ENCODE measurements at regions not wholly inside any gene's neighbourhood (a gene's known extent, or its start where the extent isn't known, plus 50 kb on each side); places are given as distances from the start of the nearest gene placed in this dataset.

DNA sequence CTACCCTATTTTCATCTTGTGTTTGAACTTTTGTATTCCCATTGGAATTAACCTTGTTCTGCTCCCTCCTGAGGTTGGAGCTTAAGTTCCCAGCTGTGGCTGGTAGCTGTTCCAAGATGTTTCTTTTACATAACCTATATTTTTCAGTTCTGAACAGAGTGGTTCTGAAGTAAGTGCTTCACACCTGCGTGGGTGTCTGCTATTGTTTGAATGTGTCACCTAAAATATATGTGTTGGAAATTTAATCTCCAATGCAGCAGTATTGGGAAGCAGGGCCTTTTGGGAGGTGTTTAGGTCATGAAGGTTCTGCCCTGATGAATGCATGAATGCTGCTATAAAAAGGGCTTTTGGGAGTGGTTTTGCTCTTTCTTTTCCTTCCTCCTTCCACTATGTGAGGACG is 123.8 kb downstream of the LACC1 start:
- CTCF ChIA-PET (ENCODE audit: unreplicated experiment), result no interaction called here
- intact Hi-C loops (cut with micrococcal nuclease; ENCODE audit: unreplicated experiment), result no loop called here

DNA sequence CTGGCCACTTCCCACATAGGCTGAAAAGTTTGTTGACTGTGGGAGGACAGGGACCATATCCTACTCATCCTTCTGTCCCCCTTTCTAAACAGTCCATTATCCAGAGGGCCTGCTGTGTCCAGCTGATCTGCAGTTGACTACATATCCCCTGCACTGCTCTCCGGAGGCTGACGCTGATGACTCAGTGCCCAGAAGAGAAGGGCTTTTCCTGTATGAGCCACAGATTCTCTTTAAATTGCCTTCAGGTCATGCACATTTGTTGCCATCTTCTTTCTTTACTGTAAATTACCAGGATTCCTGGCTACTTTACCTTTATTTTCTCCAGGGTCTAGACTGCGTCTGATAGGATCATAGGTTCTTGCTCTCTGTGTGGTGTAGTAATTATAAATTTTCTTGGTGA is 125.2 kb downstream of the LACC1 start:
- no peaks in the 10 kb centered on the region for H4K20me1 ChIP-seq (ENCODE audit: insufficient read depth, low read length)
- POLR2A ChIA-PET, result no interaction called here
- H3K9me3 ChIP-seq (ENCODE audit: low read length), result no peaks in the 10 kb centered on the region
- no peaks in the 10 kb centered on the region for H3K9me2 ChIP-seq (ENCODE audit: insufficient read depth, low read length)
- TF ChIP-seq EZH2phosphoT487 (IDR thresholded peaks at IDR 0.05; ENCODE audit: borderline replicate concordance, low read depth, low read length) (no peak), CTCF (conservative IDR thresholded peaks at IDR 0.05; ENCODE audit: low read length) (no peak)
- H2AFZ ChIP-seq (ENCODE audit: low read length), result no peak overlapping the region
- no peak overlapping the region for H3K4me2 ChIP-seq (ENCODE audit: low read length)
- no peak overlapping the region for H3K4me3 ChIP-seq (ENCODE audit: low read depth, low read length, poor library complexity, severe bottlenecking)
- H3K27ac ChIP-seq (ENCODE audit: low read depth, low read length, poor library complexity, severe bottlenecking), result no peak overlapping the region
- BruUV-seq (replicated peaks), result no TSS peak
- H3K36me3 ChIP-seq (ENCODE audit: insufficient read depth, low read length), result no peaks in the 10 kb centered on the region
- H3K79me2 ChIP-seq (ENCODE audit: insufficient read depth, low read depth, low read length), result no peaks in the 10 kb centered on the region
- intact Hi-C loops (cut with micrococcal nuclease; ENCODE audit: unreplicated experiment), result no loop called here
- H3K4me1 ChIP-seq (ENCODE audit: insufficient read depth, low read length, poor library complexity, severe bottlenecking), result no peaks in the 10 kb centered on the region
- CTCF ChIA-PET (ENCODE audit: unreplicated experiment), result no interaction called here
- no peak for DNase-seq (ENCODE audit: low spot score)

More for the DNA sequence above, 123.8 kb downstream of the LACC1 start:
- H4K20me1 ChIP-seq (ENCODE audit: insufficient read depth, low read length), result no peaks in the 10 kb centered on the region
- no peak overlapping the region for H2AFZ ChIP-seq (ENCODE audit: low read length)
- no peaks in the 10 kb centered on the region for H3K9me2 ChIP-seq (ENCODE audit: insufficient read depth, low read length)
- no peak overlapping the region for H3K4me2 ChIP-seq (ENCODE audit: low read length)
- BruUV-seq (replicated peaks), result no TSS peak
- no peaks in the 10 kb centered on the region for H3K9me3 ChIP-seq (ENCODE audit: low read length)
- no peak for TF ChIP-seq CTCF (conservative IDR thresholded peaks at IDR 0.05; ENCODE audit: low read length)
- no peak for TF ChIP-seq EZH2phosphoT487 (IDR thresholded peaks at IDR 0.05; ENCODE audit: borderline replicate concordance, low read depth, low read length)
- H3K27ac ChIP-seq (ENCODE audit: low read depth, low read length, poor library complexity, severe bottlenecking), result no peak overlapping the region
- no peak for DNase-seq (ENCODE audit: low spot score)
- no peak overlapping the region for H3K4me3 ChIP-seq (ENCODE audit: low read depth, low read length, poor library complexity, severe bottlenecking)
- H3K4me1 ChIP-seq (ENCODE audit: insufficient read depth, low read length, poor library complexity, severe bottlenecking), result no peaks in the 10 kb centered on the region
- no peaks in the 10 kb centered on the region for H3K79me2 ChIP-seq (ENCODE audit: insufficient read depth, low read depth, low read length)
- no peaks in the 10 kb centered on the region for H3K36me3 ChIP-seq (ENCODE audit: insufficient read depth, low read length)
- POLR2A ChIA-PET, result no interaction called here

DNA sequence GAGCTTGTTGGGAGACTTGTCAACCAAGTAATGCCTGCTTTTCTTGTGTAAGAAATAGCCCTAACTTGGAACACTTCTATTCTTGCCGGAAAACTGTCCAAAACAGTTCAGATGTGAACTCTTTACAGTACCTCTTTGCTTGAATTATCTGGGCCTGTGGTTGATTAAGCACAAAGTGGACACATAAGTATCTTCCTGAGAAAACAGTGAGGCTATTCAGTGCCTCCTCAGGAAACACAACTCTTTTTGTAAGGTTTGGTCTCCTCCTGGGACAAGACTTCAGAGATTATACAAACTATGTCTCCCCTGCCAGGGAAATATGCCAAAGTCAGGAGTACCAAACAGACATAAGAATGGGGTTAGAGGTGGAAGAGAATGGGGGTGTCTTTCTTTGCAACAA is 127.7 kb downstream of the LACC1 start:
- Histone ChIP-seq H3K36me3 (ENCODE audit: insufficient read depth, low read length) (no peaks in the 10 kb centered on the region), H3K79me2 (ENCODE audit: insufficient read depth, low read depth, low read length) (no peaks in the 10 kb centered on the region), H4K20me1 (ENCODE audit: insufficient read depth, low read length) (no peaks in the 10 kb centered on the region), H3K4me2 (ENCODE audit: low read length) (no peak overlapping the region), H2AFZ (ENCODE audit: low read length) (no peak overlapping the region), H3K27ac (ENCODE audit: low read depth, low read length, poor library complexity, severe bottlenecking) (no peak overlapping the region), H3K9me2 (ENCODE audit: insufficient read depth, low read length) (no peaks in the 10 kb centered on the region), H3K9me3 (ENCODE audit: low read length) (no peaks in the 10 kb centered on the region), H3K4me3 (ENCODE audit: low read depth, low read length, poor library complexity, severe bottlenecking) (no peak overlapping the region), H3K4me1 (ENCODE audit: insufficient read depth, low read length, poor library complexity, severe bottlenecking) (no peaks in the 10 kb centered on the region)
- BruUV-seq (replicated peaks), result no TSS peak
- no peak for DNase-seq (ENCODE audit: low spot score)
- TF ChIP-seq EZH2phosphoT487 (IDR thresholded peaks at IDR 0.05; ENCODE audit: borderline replicate concordance, low read depth, low read length) (no peak), CTCF (conservative IDR thresholded peaks at IDR 0.05; ENCODE audit: low read length) (no peak)
- POLR2A ChIA-PET, result no interaction called here
- CTCF ChIA-PET (ENCODE audit: unreplicated experiment), result no interaction called here
- intact Hi-C loops (cut with micrococcal nuclease; ENCODE audit: unreplicated experiment), result no loop called here

All from OCI-LY7 (cell line).